Esophagus squamous epithelium (tissue), 4 donors: ENCODE measurements at regions not wholly inside any gene's neighbourhood (a gene's known extent, or its start where the extent isn't known, plus 50 kb on each side); places are given as distances from the start of the nearest gene placed in this dataset.

Source experiments
- CTCF ChIP-seq, 6 experiments: fragments of 450-650 bp in 4 of 6; fragments of 200-600 bp in 2 of 6; sonication (generic) in 2 of 6; IDR thresholded peaks; one replicate each; pipeline ENCODE4 v1.5.1; 2016 to 2019; ENCODE audit warnings: antibody characterized with exemption in 6 of 6, mild to moderate bottlenecking in 4 of 6, moderate library complexity in 4 of 6
- POLR2A ChIP-seq, 4 donors: fragments of 450-650 bp; IDR thresholded peaks; one replicate each; pipeline ENCODE4 v1.6.1; 2017; ENCODE audit warnings: antibody characterized with exemption in 4 of 4, mild to moderate bottlenecking in 4 of 4, moderate library complexity in 3 of 4

- TF ChIP-seq POLR2A (IDR thresholded peaks at IDR 0.05) (no peak), CTCF (IDR thresholded peaks at IDR 0.05) (no peak)
Observed at GRCh38 chr9:20253635-20254034, 368.7 kb downstream of the MLLT3 start.
